ENCODE measurements at regions not wholly inside any gene's neighbourhood (a gene's known extent, or its start where the extent isn't known, plus 50 kb on each side); places are given as distances from the start of the nearest gene placed in this dataset.
A peak's percentile ranks its signal among the peaks of the same experiment; 100 is the strongest.

DNA sequence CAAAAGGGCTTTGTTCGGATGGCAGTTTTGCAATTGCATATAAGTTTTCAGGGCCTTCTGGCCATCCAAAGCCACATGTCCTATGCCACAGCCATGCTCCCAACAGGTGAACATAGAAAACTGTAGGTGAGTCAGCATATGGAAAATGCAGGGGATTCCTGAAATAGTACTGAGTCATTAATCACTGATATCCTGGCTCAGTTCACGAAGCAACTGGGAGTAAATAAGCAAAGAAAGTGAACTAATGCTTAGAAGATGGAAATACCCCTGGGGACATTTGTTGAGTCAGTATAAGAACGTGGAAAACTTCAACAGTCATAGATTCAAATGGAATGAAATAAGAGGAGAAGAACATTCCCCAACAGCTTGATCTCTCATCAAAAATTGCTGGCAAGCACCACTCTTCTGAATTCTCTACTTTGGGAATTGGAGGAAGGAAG lies 148.9 kb upstream of the RUNX1 start:
- no peaks in the 10 kb centered on the region for H3K27me3 ChIP-seq
- no peaks in the 10 kb centered on the region for H3K9me3 ChIP-seq
- no peak overlapping the region for H3K4me3 ChIP-seq
- H3K4me1 ChIP-seq, result peaks cover 0 to 20% (median 3%) of the 10 kb centered on the region in 9 donors
- H3K27ac ChIP-seq, result peak overlapping the region in 8 of 10 donors; percentile 11 to 66 (median 40)
- ATAC-seq (peak in 7 of 8 donors; percentile 83 to 92 (median 87)), DNase-seq (peak in 1 of 2 donors; percentile 34)
- no peaks in the 10 kb centered on the region for H3K36me3 ChIP-seq
- 48 to 57% methylated on average over 3 of the region's 3 CpGs for WGBS, 2 donors
- TF ChIP-seq, protein P1, sequence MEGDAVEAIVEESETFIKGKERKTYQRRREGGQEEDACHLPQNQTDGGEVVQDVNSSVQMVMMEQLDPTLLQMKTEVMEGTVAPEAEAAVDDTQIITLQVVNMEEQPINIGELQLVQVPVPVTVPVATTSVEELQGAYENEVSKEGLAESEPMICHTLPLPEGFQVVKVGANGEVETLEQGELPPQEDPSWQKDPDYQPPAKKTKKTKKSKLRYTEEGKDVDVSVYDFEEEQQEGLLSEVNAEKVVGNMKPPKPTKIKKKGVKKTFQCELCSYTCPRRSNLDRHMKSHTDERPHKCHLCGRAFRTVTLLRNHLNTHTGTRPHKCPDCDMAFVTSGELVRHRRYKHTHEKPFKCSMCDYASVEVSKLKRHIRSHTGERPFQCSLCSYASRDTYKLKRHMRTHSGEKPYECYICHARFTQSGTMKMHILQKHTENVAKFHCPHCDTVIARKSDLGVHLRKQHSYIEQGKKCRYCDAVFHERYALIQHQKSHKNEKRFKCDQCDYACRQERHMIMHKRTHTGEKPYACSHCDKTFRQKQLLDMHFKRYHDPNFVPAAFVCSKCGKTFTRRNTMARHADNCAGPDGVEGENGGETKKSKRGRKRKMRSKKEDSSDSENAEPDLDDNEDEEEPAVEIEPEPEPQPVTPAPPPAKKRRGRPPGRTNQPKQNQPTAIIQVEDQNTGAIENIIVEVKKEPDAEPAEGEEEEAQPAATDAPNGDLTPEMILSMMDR (IDR thresholded peaks at IDR 0.05), result no peak
- intact Hi-C loops (cut with DNase I), result no loop called here

GRCh38 chr21:35197191-35197590 lies 148.1 kb upstream of the RUNX1 start:
- intact Hi-C loops (cut with DNase I), result no loop called here
- peaks cover 0 to 12% (median 0%) of the 10 kb centered on the region in 9 donors for H3K4me1 ChIP-seq
- DNase-seq, result no peak
- H3K4me3 ChIP-seq, result no peak overlapping the region
- H3K9me3 ChIP-seq, result no peaks in the 10 kb centered on the region
- TF ChIP-seq, protein P1 (IDR thresholded peaks at IDR 0.05), result no peak
- no peaks in the 10 kb centered on the region for H3K27me3 ChIP-seq
- no peak for ATAC-seq
- H3K27ac ChIP-seq, result peak overlapping the region in 5 of 10 donors; percentile 17 to 66 (median 38)
- WGBS, 2 donors, result 91 to 93% methylated on average over 4 of the region's 4 CpGs
- no peaks in the 10 kb centered on the region for H3K36me3 ChIP-seq

DNA sequence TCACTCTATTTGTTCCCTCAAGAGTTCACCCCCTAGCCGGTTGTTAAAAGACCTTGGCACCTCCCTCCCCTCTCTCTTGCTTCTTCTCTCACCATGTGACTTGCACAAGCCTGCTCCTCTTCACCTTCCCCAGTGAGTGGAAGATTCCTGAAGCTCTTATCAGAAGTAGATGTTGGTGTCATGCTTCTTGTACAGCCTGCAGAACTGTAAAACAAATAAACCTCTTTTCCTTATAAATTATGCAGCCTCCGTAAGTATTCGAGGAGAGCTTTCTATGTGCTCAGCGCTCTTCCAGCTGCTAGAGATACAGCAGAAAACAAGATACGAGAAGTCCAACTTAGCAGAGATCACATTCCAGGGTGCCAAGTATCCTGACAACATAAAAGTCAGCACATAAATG lies 147.0 kb upstream of the RUNX1 start:
- H3K4me3 ChIP-seq, result no peak overlapping the region
- intact Hi-C loops (cut with DNase I), result no loop called here
- TF ChIP-seq, protein P1 (IDR thresholded peaks at IDR 0.05), result no peak
- H3K27me3 ChIP-seq, result no peaks in the 10 kb centered on the region
- DNase-seq, result no peak
- ATAC-seq, result no peak
- H3K9me3 ChIP-seq, result no peaks in the 10 kb centered on the region
- H3K36me3 ChIP-seq, result no peaks in the 10 kb centered on the region
- peaks cover 0 to 8% (median 0%) of the 10 kb centered on the region in 9 donors for H3K4me1 ChIP-seq
- H3K27ac ChIP-seq, result no peak overlapping the region
- 86 to 89% methylated on average over 5 of the region's 5 CpGs for WGBS, 2 donors

GRCh38 chr21:35195232-35195631 lies 146.1 kb upstream of the RUNX1 start:
- Histone ChIP-seq H3K36me3 (no peaks in the 10 kb centered on the region), H3K9me3 (no peaks in the 10 kb centered on the region), H3K4me1 (peaks cover 0 to 8% (median 0%) of the 10 kb centered on the region in 9 donors), H3K27me3 (no peaks in the 10 kb centered on the region), H3K27ac (no peak overlapping the region), H3K4me3 (no peak overlapping the region)
- ATAC-seq, result no peak
- TF ChIP-seq, protein P1 (IDR thresholded peaks at IDR 0.05), result no peak
- DNase-seq, result no peak
- WGBS, 2 donors, result 75 to 76% methylated on average over 1 of the region's 1 CpG
- intact Hi-C loops (cut with DNase I), result no loop called here

Data from heart right ventricle (tissue), 16 donors.